ENCODE measurements at regions not wholly inside any gene's neighbourhood (a gene's known extent, or its start where the extent isn't known, plus 50 kb on each side); places are given as distances from the start of the nearest gene placed in this dataset.

GRCh38 chr1:115159958-115160357, 70.7 kb upstream of the TSPAN2 start:
- no peaks in the 10 kb centered on the region for H3K4me1 ChIP-seq (ENCODE audit: control insufficient read depth in 2 of 3, insufficient read depth in 2 of 3, low read depth in 1 of 3, low read length in 3 of 3)
- no peak for TF ChIP-seq CTCF (IDR thresholded peaks at IDR 0.05; ENCODE audit: borderline replicate concordance, extremely low read depth, insufficient read depth)
- DNase-seq (no peak), FAIRE-seq (no peak)
- no peaks in the 10 kb centered on the region for H3K27me3 ChIP-seq (ENCODE audit: control insufficient read depth, insufficient read depth, low read length)
- H3K9me3 ChIP-seq (ENCODE audit: control insufficient read depth in 2 of 3, insufficient read depth in 1 of 3, low read length in 3 of 3), result no peaks in the 10 kb centered on the region
- intact Hi-C loops (cut with DNase I), result no loop called here
- no peak overlapping the region for H3K4me3 ChIP-seq (ENCODE audit: low read length in 3 of 3)
- H3K9ac ChIP-seq (ENCODE audit: low read length in 3 of 3), result no peak overlapping the region
- H3K36me3 ChIP-seq (ENCODE audit: control insufficient read depth in 2 of 3, insufficient read depth in 3 of 3, low read length in 3 of 3), result no peaks in the 10 kb centered on the region
- H3K27ac ChIP-seq (ENCODE audit: low read depth in 2 of 2, low read length in 2 of 2), result no peak overlapping the region

GRCh38 chr1:115158181-115158580, 68.9 kb upstream of the TSPAN2 start:
- no peaks in the 10 kb centered on the region for H3K36me3 ChIP-seq (ENCODE audit: control insufficient read depth in 2 of 3, insufficient read depth in 3 of 3, low read length in 3 of 3)
- intact Hi-C loops (cut with DNase I), result no loop called here
- H3K9me3 ChIP-seq (ENCODE audit: control insufficient read depth in 2 of 3, insufficient read depth in 1 of 3, low read length in 3 of 3), result no peaks in the 10 kb centered on the region
- H3K27ac ChIP-seq (ENCODE audit: low read depth in 2 of 2, low read length in 2 of 2), result no peak overlapping the region
- DNase-seq (no peak), FAIRE-seq (no peak)
- no peak for TF ChIP-seq CTCF (IDR thresholded peaks at IDR 0.05; ENCODE audit: borderline replicate concordance, extremely low read depth, insufficient read depth)
- H3K4me1 ChIP-seq (ENCODE audit: control insufficient read depth in 2 of 3, insufficient read depth in 2 of 3, low read depth in 1 of 3, low read length in 3 of 3), result no peaks in the 10 kb centered on the region
- H3K4me3 ChIP-seq (ENCODE audit: low read length in 3 of 3), result no peak overlapping the region
- no peaks in the 10 kb centered on the region for H3K27me3 ChIP-seq (ENCODE audit: control insufficient read depth, insufficient read depth, low read length)
- H3K9ac ChIP-seq (ENCODE audit: low read length in 3 of 3), result no peak overlapping the region

- FAIRE-seq, result no peak
- Histone ChIP-seq H3K36me3 (ENCODE audit: control insufficient read depth in 2 of 3, insufficient read depth in 3 of 3, low read length in 3 of 3) (no peaks in the 10 kb centered on the region), H3K9me3 (ENCODE audit: control insufficient read depth in 2 of 3, insufficient read depth in 1 of 3, low read length in 3 of 3) (no peaks in the 10 kb centered on the region), H3K27ac (ENCODE audit: low read depth in 2 of 2, low read length in 2 of 2) (no peak overlapping the region), H3K27me3 (ENCODE audit: control insufficient read depth, insufficient read depth, low read length) (no peaks in the 10 kb centered on the region), H3K4me3 (ENCODE audit: low read length in 3 of 3) (no peak overlapping the region), H3K9ac (ENCODE audit: low read length in 3 of 3) (no peak overlapping the region), H3K4me1 (ENCODE audit: control insufficient read depth in 2 of 3, insufficient read depth in 2 of 3, low read depth in 1 of 3, low read length in 3 of 3) (no peaks in the 10 kb centered on the region)
- TF ChIP-seq CTCF (IDR thresholded peaks at IDR 0.05; ENCODE audit: borderline replicate concordance, extremely low read depth, insufficient read depth), result no peak
- DNase-seq, result no peak
- intact Hi-C loops (cut with DNase I), result no loop called here
Measured at GRCh38 chr1:115156826-115157468, 67.6 kb upstream of the TSPAN2 start.

Data from kidney (tissue), 13 donors.